Cardiac septum (tissue), 1 donor: ENCODE measurements at regions not wholly inside any gene's neighbourhood (a gene's known extent, or its start where the extent isn't known, plus 50 kb on each side); places are given as distances from the start of the nearest gene placed in this dataset.

Experiments used
- DNase-seq: peaks from one replicate; pipeline ENCODE4 v3.0.0-alpha.2; 2020; ENCODE audit warnings: low spot score
- intact Hi-C: fragments of 100-400 bp; cut with DNase I; formaldehyde crosslinking; loops from one replicate; pipeline ENCODE4 v1.14.0; 2022
- donor health status: DM: no; HTN: no; CAD: no.

- no peak for DNase-seq
- intact Hi-C loops = no loop called here
These were observed 119.7 kb upstream of the ZRANB2 start for GRCh38 chr1:71200503-71200902.

- intact Hi-C loops = loop anchor here (5.0 kb wide), 1 partner anchor 326 kb away; no protein-coding TSS in a partner anchor
- no peak for DNase-seq
These were observed 115.8 kb upstream of the ZRANB2 start for GRCh38 chr1:71196685-71197084.

DNA sequence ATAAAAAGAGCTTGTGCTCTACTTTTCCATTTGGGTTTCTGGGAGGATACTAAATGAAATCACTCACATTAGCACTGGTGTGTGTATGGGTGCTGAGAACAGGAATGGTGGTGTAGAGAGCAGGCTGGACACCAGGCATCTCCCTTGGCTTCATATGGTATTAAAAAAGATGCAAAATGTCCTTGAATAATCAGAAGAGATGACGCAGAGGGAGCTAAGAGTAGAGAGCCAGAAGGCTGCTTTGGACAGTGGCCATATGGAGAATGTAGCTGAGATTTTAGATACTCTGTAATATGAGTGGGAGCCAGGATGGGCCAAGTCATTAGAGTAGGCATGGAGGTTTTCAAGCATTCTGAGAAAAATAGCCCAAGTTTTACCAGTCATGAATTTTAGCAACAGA, 112.3 kb upstream of the ZRANB2 start:
- intact Hi-C loops = no loop called here
- no peak for DNase-seq

GRCh38 chr1:71191520-71191919, 110.7 kb upstream of the ZRANB2 start:
- no peak for DNase-seq
- intact Hi-C loops = no loop called here

GRCh38 chr1:71190843-71191242, 110.0 kb upstream of the ZRANB2 start:
- DNase-seq = no peak
- intact Hi-C loops = no loop called here

DNA sequence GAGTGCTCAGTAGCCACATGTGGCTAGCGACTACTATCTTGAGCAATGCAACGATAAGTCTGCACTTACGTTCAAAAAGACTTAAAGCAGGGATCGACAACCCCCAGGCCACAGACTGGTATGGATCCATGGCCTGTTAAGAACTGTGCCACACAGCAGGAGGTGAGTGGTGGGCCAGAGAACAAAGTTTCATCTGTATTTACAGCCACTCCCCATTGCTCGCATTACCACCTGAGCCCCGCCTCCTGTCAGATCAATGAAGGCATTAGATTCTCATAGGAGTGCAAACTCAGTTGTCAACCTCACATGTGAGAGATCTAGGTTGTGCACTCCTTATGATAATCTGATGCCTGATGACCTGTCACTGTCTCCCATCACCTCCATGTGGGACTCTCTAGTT, 103.6 kb upstream of the ZRANB2 start:
- intact Hi-C loops = no loop called here
- DNase-seq = no peak

- intact Hi-C loops = no loop called here
- DNase-seq = no peak
These were observed 99.2 kb upstream of the ZRANB2 start for GRCh38 chr1:71179997-71180396.

GRCh38 chr1:71170925-71171324, 90.1 kb upstream of the ZRANB2 start:
- intact Hi-C loops = no loop called here
- no peak for DNase-seq

DNA sequence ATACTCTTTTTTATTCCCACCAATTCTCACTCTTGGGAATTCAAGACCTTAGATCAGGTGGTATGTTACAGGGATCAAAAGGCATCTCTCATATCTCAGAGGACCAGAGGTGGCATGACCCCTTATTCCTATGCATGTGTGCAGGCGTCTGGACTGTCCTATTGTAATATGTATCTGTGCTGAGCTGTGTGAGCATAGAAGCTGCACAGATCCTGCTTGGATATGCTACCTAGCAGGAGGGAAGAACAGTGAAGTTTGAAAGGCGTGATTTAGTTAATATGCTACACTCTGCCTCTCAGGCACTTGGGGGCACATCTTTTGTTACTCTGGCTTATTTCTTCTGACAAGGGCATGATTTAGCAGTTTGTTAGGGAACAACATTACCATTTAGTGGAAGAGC, 86.7 kb upstream of the ZRANB2 start:
- no peak for DNase-seq
- intact Hi-C loops = no loop called here

DNA sequence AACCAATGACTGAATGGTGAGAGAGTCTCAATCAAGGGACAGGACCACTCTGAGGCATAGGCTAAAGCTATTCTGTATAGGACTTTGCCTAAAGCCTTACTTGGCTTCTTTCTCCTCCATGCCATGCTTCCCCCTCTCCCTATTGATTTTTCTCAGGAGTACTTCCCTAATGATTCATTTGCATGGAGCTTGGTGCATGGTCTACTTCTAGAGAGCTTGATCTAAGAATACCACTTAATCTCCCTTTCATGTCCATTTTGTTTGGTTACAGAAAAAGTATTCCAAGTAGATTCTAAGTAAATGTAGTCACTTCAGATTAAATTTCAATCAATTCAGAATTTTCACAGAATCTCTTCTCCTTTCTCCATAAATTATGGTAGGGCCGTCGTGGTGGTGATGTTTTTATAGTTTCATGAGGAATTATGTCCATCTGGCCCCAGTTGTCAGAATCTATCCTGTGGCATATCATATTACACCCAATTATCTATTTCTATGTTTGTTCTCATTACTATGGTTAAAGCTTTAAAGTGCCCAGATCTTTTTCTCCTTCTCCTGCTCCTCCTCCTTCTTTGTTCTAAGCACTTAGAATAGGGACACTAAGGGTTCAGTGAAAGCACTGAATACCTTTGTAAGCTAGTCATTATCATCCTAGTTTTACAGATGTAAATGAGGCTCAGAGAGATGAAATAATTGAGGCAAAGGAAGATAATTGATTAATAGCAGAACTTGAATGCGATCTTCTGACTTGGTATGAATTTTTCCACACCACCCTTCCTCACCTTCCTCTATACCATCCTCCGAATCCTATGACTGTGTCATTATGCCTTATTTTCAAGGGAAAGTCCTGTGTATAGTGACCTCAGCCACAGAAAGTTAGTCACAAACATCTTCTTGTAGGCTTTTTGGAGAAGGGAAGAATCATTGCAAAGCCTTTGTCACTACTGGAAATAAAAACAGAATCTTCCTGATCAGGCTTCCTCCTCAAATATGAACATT, 85.6 kb upstream of the ZRANB2 start:
- intact Hi-C loops = no loop called here
- DNase-seq = no peak

GRCh38 chr1:71157715-71158114, 76.9 kb upstream of the ZRANB2 start:
- DNase-seq = no peak
- intact Hi-C loops = no loop called here

DNA sequence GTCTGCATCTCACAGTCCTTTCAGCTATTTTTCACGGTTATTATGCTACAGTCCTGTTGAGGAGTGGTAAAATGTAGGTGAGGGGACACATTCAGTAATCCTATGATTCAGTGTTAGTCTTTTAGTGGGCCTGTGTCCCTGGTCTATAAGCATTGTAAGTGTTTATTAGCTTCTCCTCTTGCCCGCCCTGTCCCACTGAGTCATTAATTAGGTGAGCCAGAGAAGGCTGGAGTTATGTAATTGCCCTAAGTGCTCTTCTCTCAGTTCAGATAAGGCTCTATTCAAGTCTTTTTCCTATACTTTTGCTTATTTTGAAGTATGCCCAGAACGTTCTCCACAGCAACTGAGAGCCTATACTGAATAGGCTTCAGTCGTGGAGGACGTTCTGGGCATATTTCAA, 76.3 kb upstream of the ZRANB2 start:
- no peak for DNase-seq
- intact Hi-C loops = no loop called here

DNA sequence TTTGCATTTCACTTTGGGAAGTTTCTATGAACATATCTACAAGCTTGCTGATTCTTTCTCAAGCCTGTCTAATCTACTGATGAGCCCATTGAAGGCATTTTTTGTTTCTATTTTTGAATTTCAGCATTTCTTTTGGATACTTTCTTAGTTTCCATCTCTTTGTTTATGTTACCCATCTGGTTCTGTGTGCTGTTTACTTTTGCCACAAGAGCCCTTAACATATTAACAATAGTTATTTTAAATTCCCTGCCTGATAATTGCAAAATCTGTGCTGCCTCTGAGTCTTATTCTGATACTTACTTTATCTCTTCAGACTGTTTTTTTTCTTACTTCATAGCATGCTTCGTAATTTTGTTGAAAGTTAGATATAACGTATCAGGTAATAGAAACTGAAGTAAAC, 75.8 kb upstream of the ZRANB2 start:
- no peak for DNase-seq
- intact Hi-C loops = no loop called here

DNA sequence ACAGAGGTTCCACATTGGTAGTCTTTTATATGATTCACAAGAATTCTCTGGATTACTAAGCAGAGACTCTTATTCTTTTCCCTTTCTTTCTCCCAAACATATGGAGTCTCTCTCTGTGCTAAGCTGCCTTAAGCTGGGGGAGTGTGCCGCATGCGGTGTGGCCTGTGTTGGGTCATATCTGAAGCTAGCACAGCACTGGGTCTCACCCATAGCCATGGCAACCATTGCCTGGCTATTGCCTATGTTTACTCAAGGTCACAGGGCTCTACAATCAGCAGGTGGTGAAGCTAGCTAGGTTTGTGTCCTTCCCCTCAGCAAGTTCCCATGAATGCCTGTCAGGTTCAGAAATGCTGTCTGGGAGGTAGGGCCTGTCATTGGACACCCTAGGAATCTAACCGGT, 73.6 kb upstream of the ZRANB2 start:
- intact Hi-C loops = no loop called here
- DNase-seq = no peak

DNA sequence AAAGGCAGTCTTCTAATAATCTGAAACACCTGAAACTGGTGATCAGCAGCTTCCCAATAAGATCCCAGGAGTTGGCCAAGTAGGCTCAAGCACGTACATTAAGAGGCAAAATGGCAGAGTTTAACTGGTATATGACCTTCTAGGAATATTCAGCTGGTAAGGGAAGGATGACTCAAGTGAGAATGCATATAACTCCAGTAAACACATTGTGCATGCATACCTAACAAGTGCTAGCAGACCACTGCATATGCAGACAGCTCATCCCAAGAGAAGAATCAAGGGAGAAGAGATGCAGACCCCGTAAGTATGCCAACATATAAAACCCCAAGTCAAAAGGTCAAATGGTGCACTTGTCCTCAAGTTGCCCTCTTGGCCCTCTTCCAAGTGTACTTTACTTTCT, 73.0 kb upstream of the ZRANB2 start:
- no peak for DNase-seq
- intact Hi-C loops = no loop called here

- no peak for DNase-seq
- intact Hi-C loops = no loop called here
These were observed 67.0 kb upstream of the ZRANB2 start for GRCh38 chr1:71147637-71148360.

- intact Hi-C loops = no loop called here
These were observed 54.7 kb upstream of the ZRANB2 start for GRCh38 chr1:71135571-71135970.

More at GRCh38 chr1:71135571-71135970, 54.7 kb upstream of the ZRANB2 start:
- no peak for DNase-seq
